Amniotic epithelial cell (primary cell): ENCODE measurements at regions not wholly inside any gene's neighbourhood (a gene's known extent, or its start where the extent isn't known, plus 50 kb on each side); places are given as distances from the start of the nearest gene placed in this dataset.

ENCODE experiments used
- DNase-seq: peaks from one replicate; pipeline ENCODE4 v3.0.0-alpha.2; 2010; ENCODE audit warnings: low read depth

DNA sequence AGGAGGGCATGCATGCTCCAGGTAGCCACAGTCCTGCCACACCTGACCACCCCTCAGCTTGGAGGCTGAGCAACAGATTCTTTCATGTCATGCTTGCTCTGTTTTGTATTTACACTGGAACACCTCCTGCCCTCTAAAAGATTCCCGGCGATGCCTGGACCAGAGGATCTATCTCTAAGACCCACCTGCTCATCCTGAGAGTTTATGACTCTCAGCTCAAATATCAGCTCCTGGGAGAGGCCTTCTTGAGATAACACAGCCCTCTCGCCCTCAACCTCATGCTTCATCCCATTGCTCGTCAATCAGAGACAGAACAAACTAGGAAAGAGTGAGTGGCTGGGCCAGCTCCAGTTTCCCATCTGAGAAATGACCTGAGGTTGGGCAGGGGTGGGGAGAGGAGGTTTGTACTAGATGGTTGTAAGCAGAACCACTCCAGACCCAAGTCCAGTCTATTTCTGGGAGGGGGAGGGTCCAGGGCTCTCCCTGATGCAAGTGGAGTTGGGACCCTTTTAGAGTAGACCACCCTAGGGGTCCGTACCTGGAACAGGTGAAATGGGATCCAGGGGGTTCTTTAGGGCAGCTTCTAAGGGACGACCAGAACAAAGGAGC, 524.5 kb downstream of the MATN1 start:
- DNase-seq: no peak

- no peak for DNase-seq
Measured at GRCh38 chr1:30198451-30198760, 525.0 kb downstream of the MATN1 start.

GRCh38 chr1:30197639-30198450, 525.5 kb downstream of the MATN1 start:
- no peak for DNase-seq

DNA sequence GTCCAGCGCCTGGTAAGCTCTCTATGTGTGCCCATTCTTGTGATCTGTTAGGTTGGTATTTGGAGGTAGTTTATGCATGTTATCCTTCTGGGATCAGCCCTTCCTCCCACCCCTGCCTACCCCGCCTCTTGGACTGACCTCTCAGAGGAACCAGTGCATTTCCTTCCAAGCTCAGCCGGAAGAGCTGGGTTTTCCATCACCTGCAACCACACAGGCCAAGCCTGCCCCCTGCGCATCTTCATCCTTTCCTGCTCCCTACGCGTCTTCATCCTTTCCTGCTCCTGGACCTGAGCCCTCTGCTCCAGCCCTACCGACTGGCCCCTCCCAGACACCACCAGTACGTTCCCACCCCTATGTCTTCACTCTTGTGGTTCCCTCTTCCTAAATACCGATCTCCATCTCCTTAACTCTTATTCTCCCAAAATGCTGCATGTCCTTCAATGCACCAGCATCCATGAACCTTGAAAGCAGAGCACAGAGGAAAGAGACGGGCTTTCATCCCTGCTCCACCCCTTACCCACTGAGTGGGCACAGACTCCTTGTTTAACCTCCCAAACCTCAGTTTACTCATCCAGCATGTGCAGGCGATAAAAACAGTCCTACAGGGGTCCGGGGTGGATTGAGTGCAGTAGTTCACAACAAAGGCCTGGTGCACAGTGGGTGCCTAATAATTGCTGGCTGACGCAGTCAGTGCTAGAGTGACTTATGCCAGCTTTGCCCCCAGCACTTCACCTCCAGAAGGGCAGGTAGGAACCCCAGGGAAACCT, 526.3 kb downstream of the MATN1 start:
- DNase-seq: no peak

- no peak for DNase-seq
Measured at GRCh38 chr1:30196457-30196856, 526.9 kb downstream of the MATN1 start.

DNA sequence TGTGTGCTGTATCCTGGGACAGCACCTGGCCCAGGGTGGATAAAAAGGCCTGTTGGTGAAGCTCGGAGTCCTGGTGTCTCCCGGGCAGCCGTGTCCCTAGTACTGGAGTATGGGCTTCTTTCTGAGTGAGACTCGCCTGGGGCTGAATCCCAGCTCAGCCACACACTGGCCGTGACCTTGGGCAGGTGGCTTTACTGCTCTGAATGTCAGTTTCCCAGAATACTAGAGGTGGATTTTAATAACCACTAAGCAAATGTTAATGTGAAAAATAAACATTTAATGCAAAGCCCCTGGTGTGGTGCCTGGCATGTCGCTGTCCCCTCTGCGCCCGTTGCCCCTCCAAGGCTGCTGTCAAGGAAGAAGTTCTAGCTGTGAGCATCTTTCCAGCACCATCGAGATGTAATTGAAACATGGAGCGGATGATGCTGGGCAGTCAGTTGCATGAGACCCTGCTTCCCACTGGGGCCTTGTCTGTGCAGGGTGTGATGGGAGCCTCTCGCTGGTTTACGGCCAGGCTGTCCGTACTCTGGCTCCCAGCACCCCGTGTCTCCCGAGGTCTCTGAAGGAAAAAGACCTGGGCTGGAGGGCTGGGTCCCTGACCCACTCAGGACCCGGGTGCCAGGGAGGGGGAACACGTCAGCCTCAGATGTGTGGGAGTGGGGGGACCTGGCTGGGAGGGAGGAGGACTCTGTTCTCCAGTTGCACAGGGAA, 527.8 kb downstream of the MATN1 start:
- no peak for DNase-seq

DNA sequence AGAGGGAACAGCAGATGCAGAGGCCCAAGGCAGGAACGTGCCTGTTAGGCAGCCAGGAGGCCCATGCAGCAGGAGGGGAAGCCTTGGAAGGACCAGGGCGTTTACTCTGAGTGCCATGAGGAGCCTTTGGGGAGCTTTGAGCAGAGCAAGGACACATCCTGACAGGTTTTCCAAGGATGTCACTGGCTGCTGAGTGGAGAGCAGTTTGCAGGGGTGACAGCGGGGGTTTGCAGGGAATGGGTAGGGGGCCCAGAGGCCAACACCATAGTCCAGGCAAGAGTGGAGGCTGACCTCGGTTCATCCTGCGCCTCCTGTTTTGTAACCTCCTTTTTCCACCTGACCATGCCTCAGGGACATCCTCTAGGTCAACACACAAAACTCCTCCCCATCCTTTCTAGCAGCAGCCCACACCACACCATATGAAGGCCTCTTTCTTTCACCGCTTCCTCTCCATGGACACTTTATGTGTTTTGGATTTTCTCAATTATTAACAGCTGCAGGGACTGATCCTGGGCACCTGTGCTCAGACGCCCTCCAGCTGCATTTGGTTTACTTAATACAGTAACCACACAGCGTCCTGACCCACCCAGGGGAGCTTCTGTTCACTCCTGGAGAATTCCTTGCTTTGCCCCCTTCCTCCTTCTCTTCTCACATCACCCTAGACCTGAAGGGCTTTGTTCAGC, 528.5 kb downstream of the MATN1 start:
- DNase-seq: no peak

- no peak for DNase-seq
Measured at GRCh38 chr1:30194046-30194619, 529.3 kb downstream of the MATN1 start.

GRCh38 chr1:30192969-30193630, 530.3 kb downstream of the MATN1 start:
- no peak for DNase-seq

DNA sequence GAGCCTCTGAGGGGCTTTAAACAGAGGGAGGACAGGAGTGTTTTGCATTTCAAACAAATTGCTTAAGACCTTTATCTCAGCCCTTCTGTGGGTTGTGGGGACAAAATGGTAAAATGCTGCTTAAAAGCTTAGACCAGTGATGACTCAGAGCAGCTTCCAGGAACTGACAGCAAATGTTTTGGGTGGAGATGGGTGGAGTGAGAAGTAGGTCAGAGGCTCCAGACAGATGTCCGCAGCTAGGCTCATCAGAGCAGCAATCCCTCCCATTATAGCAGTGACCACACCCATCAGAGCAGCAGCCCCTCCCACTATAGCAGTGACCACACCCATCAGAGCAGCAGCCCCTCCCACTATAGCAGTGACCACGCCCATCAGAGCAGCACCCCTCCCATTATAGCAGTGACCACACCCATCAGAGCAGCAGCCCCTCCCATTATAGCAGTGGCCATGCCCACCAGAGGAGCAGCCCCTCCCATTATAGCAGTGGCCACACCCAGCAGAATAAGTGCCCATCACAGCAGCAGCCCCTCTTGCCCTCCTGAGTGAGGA, 532.2 kb downstream of the MATN1 start:
- DNase-seq: peak; percentile 15

- DNase-seq: no peak
Measured at GRCh38 chr1:30190511-30191153, 532.8 kb downstream of the MATN1 start.

- DNase-seq: no peak
Measured at GRCh38 chr1:30189818-30190500, 533.4 kb downstream of the MATN1 start.

- no peak for DNase-seq
Measured at GRCh38 chr1:30188999-30189398, 534.4 kb downstream of the MATN1 start.

DNA sequence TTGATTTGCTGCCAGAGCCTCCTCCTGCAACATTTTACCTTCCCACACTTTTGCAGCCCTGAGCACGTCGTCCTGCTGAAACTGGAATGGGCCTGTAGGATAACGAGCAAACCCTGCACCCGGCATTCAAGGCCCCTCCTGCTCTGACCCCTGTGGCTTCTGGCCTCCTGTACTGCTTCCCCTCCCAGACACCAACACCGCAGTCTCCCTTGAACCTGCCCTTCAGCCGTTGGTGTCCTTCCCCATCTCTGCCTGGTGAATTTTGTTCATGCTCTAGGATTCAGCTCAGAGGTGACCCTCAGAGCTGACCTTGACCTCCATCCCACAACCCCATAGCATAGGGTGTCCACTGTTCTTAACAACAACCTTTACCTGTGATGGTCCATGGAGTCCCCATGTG, 535.1 kb downstream of the MATN1 start:
- DNase-seq: no peak

DNA sequence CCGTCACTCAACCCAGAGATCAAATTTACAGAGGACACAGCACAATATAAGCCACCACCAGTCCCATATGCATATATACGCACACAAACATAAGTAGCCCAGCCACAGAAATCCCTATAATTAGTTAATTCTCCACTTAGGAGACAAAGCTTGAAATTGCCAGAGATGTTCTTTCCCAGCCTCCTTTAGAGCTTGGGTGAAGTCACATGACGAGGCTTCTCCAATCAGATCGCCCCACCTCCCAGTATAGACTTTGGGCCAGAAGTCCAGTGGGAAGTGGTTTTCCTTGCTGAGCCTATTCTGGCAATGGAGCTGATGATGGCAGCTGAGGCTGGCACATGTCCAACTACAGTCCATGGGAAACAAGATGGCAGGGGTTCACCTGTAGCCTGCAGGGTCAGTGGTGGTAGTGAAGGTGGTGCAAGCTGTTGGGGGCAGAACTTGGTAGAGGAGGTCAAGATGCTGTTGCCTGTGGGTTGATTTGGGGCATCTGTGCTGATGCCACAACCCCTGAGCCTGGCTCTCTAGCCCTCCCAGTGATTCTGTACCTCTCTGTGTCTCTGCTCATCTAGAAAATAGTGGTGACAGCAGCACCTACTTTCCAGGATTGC, 535.9 kb downstream of the MATN1 start:
- DNase-seq: no peak

DNA sequence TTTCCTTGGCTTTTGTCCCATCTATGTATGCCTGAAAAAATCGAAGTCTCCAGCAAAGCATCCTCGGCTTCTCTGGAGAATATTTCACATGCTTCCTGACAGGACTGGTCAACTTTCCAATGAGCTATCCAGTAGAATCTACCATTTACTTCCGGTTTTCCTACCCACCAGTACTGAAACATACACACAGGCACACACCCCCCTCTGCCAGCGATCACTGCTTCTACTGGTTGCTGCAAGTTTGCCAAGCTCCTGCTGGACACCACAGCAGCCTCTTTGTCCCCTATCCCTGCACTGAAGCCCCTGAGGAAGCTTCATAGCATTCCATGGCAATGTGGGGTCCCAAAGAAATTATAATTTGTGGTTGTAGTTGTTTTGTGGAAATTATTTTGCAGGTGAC, 536.8 kb downstream of the MATN1 start:
- DNase-seq: no peak

- DNase-seq: no peak
Measured at GRCh38 chr1:30185809-30186208, 537.6 kb downstream of the MATN1 start.

DNA sequence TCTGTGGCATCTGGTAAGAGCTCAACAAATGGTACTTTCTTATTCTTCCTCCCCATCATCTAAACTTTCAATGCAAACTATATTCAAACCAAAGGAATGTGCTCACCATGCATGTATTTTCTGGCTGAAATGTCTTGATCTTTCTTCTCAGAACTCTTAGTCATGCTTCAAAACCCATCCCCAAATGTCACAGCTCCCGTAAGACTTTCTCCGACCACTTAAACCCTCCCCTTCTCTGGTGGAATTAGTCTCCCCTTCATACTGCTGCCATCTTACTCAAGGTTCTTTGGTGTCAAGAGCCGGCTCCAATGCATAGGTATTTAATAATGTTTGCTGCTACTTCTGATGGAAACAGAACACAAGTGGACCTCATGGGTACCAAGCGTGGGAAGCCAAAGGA, 538.1 kb downstream of the MATN1 start:
- no peak for DNase-seq
